Gastroesophageal sphincter (tissue), 4 donors: ENCODE measurements at regions not wholly inside any gene's neighbourhood (a gene's known extent, or its start where the extent isn't known, plus 50 kb on each side); places are given as distances from the start of the nearest gene placed in this dataset.
A peak's percentile ranks its signal among the peaks of the same experiment; 100 is the strongest.

Source experiments
- ATAC-seq: fragments of 150-250 bp; one replicate; pipeline ENCODE4 v1.9.1; 2016; ENCODE audit warnings: mild to moderate bottlenecking, moderate library complexity
- H3K27ac ChIP-seq, 4 donors: fragments of 200-600 bp; sonication (generic) in 3 of 4; 1 replicate in 3 of 4; 2 replicates in 1 of 4; pipeline ENCODE4 v1.5.1; 2016 to 2019
- H3K27me3 ChIP-seq: fragments of 200-600 bp; sonication (generic); one replicate; pipeline ENCODE4 v1.5.1; 2019
- H3K36me3 ChIP-seq, 2 donors: fragments of 200-600 bp; sonication (generic); one replicate each; pipeline ENCODE4 v1.5.1; 2019; ENCODE audit warnings: control low read depth in 1 of 2
- H3K4me1 ChIP-seq, 3 donors: fragments of 200-600 bp; sonication (generic); 1 replicate in 2 of 3; 2 replicates in 1 of 3; pipeline ENCODE4 v1.5.1; 2016 to 2019; ENCODE audit warnings: control low read depth in 2 of 3
- H3K4me3 ChIP-seq, 2 donors: fragments of 200-600 bp; sonication (generic); one replicate each; pipeline ENCODE4 v1.5.1; 2019; ENCODE audit warnings: mild to moderate bottlenecking in 1 of 2, moderate library complexity in 1 of 2
- H3K9me3 ChIP-seq, 3 donors: fragments of 200-600 bp; sonication (generic); one replicate each; pipeline ENCODE4 v1.5.1; 2017 to 2019; ENCODE audit warnings: control low read depth in 2 of 3
- CTCF ChIP-seq, 4 experiments: fragments of 200-600 bp in 2 of 4; fragments of 450-650 bp in 2 of 4; sonication (generic) in 1 of 4; IDR thresholded peaks; one replicate each; pipeline ENCODE4 v1.5.1; 2017 to 2019; ENCODE audit warnings: antibody characterized with exemption in 4 of 4, mild to moderate bottlenecking in 2 of 4, moderate library complexity in 2 of 4
- EP300 ChIP-seq: sonication (generic); formaldehyde crosslinking; IDR thresholded peaks from one replicate; pipeline ENCODE4 v1.6.1; 2017; ENCODE audit warnings: antibody characterized with exemption, mild to moderate bottlenecking
- POLR2A ChIP-seq, 2 donors: fragments of 450-650 bp; IDR thresholded peaks; one replicate each; pipeline ENCODE4 v1.6.1; 2017; ENCODE audit warnings: antibody characterized with exemption in 2 of 2, mild to moderate bottlenecking in 2 of 2, moderate library complexity in 1 of 2
- POLR2AphosphoS5 ChIP-seq: sonication (generic); formaldehyde crosslinking; IDR thresholded peaks from one replicate; pipeline ENCODE4 v1.6.1; 2017; ENCODE audit warnings: antibody characterized with exemption
- WGBS, 2 donors: methylation state at CpG; one replicate each; pipeline ENCODE4 v1.1.5; 2018; ENCODE audit warnings: low coverage in 1 of 2; 5-methylcytosine and 5-hydroxymethylcytosine counted together

GRCh38 chr6:7468382-7469081 is 72.9 kb upstream of the DSP start:
- H3K4me3 ChIP-seq, result peak overlapping the region; percentile 29 to 33
- TF ChIP-seq POLR2A (IDR thresholded peaks at IDR 0.05) (no peak), POLR2AphosphoS5 (no peak), EP300 (no peak), CTCF (IDR thresholded peaks at IDR 0.05) (no peak)
- no peak overlapping the region for H3K27ac ChIP-seq

GRCh38 chr6:7469696-7470095 is 71.8 kb upstream of the DSP start:
- no peak overlapping the region for H3K4me3 ChIP-seq
- ATAC-seq, result no peak
- no peaks in the 10 kb centered on the region for H3K9me3 ChIP-seq

More at GRCh38 chr6:7468382-7469081, 72.9 kb upstream of the DSP start:
- no peaks in the 10 kb centered on the region for H3K4me1 ChIP-seq
- 17 to 74% methylated on average over 5 to 7 of the region's 21 CpGs for WGBS, 2 donors
- no peaks in the 10 kb centered on the region for H3K27me3 ChIP-seq
- peak; percentile 50 for ATAC-seq
- H3K36me3 ChIP-seq, result no peaks in the 10 kb centered on the region
- no peaks in the 10 kb centered on the region for H3K9me3 ChIP-seq

GRCh38 chr6:7471171-7471570 is 70.3 kb upstream of the DSP start:
- Histone ChIP-seq H3K27me3 (no peaks in the 10 kb centered on the region), H3K9me3 (no peaks in the 10 kb centered on the region), H3K36me3 (no peaks in the 10 kb centered on the region), H3K27ac (no peak overlapping the region), H3K4me3 (no peak overlapping the region), H3K4me1 (no peaks in the 10 kb centered on the region)
- no peak for TF ChIP-seq POLR2A (IDR thresholded peaks at IDR 0.05)
- no peak for TF ChIP-seq CTCF (IDR thresholded peaks at IDR 0.05)
- no peak for TF ChIP-seq POLR2AphosphoS5
- TF ChIP-seq EP300, result no peak
- ATAC-seq, result no peak
- 77 to 92% methylated on average over 2 of the region's 2 CpGs for WGBS, 2 donors

More at GRCh38 chr6:7469696-7470095, 71.8 kb upstream of the DSP start:
- Histone ChIP-seq H3K4me1 (no peaks in the 10 kb centered on the region), H3K27ac (no peak overlapping the region), H3K36me3 (no peaks in the 10 kb centered on the region), H3K27me3 (no peaks in the 10 kb centered on the region)
- TF ChIP-seq POLR2A (IDR thresholded peaks at IDR 0.05), result no peak
- TF ChIP-seq EP300, result no peak
- 54 to 55% methylated on average over 2 to 4 of the region's 4 CpGs for WGBS, 2 donors

- TF ChIP-seq POLR2AphosphoS5 (no peak), POLR2A (IDR thresholded peaks at IDR 0.05) (no peak), CTCF (IDR thresholded peaks at IDR 0.05) (no peak), EP300 (no peak)
- Histone ChIP-seq H3K27me3 (no peaks in the 10 kb centered on the region), H3K9me3 (no peaks in the 10 kb centered on the region), H3K27ac (no peak overlapping the region), H3K36me3 (no peaks in the 10 kb centered on the region), H3K4me3 (no peak overlapping the region), H3K4me1 (no peaks in the 10 kb centered on the region)
- WGBS, 2 donors, result 50 to 73% methylated on average over 4 to 7 of the region's 7 CpGs
- ATAC-seq, result no peak
Observed at GRCh38 chr6:7473805-7474719, 67.4 kb upstream of the DSP start.

- 93 to 100% methylated on average over 1 to 5 of the region's 5 CpGs for WGBS, 2 donors
- TF ChIP-seq CTCF (IDR thresholded peaks at IDR 0.05), result no peak
- TF ChIP-seq POLR2AphosphoS5, result no peak
- no peak for TF ChIP-seq POLR2A (IDR thresholded peaks at IDR 0.05)
- no peak for TF ChIP-seq EP300
- no peak overlapping the region for H3K27ac ChIP-seq
- no peaks in the 10 kb centered on the region for H3K9me3 ChIP-seq
- no peaks in the 10 kb centered on the region for H3K36me3 ChIP-seq
- no peaks in the 10 kb centered on the region for H3K4me1 ChIP-seq
- no peaks in the 10 kb centered on the region for H3K27me3 ChIP-seq
- ATAC-seq, result no peak
- H3K4me3 ChIP-seq, result no peak overlapping the region
Observed at GRCh38 chr6:7475081-7475480, 66.4 kb upstream of the DSP start.
